Panc1 (cell line): ENCODE measurements at regions not wholly inside any gene's neighbourhood (a gene's known extent, or its start where the extent isn't known, plus 50 kb on each side); places are given as distances from the start of the nearest gene placed in this dataset.

Source experiments
- POLR2AphosphoS5 ChIP-seq: IDR thresholded peaks from 2 replicates; pipeline ENCODE4 v1.6.1; 2012; ENCODE audit warnings: mild to moderate bottlenecking, low read depth, low read length, moderate library complexity
- TF ChIP-seq, protein P1 (sequence below): fragments of 450-650 bp; IDR thresholded peaks from 2 replicates; pipeline ENCODE4 v1.5.1; 2017; ENCODE audit warnings: mild to moderate bottlenecking
- TF ChIP-seq, protein P2 (sequence below), 2 experiments: IDR thresholded peaks; 2 replicates each; pipeline ENCODE4 v1.6.1; 2011 to 2012; ENCODE audit warnings: low read depth in 2 of 2, control low read depth in 1 of 2, low read length in 1 of 2, mild to moderate bottlenecking in 1 of 2, moderate library complexity in 1 of 2; ENCODE audit not compliant: insufficient read depth in 1 of 2

DNA sequence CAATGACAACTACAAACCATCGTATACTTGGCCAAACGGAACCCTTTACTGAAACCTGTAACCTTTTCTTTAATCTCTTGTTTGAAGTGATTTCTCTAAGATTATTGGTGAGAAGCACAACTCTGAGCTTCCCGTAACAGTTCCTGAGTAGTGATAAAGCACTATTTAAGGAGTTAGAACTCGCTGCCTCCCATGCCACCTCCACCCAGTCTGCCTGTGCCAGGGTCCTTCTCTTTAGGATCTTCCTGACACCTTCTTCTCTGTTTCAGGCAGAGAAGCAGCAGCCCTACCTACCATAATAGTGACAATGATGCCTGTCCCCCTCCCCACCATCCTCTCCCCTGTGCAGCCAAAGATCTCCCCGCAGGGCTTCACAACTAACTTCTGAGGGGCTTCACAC, 330.6 kb downstream of the ZSWIM6 start:
- TF ChIP-seq, protein P1, sequence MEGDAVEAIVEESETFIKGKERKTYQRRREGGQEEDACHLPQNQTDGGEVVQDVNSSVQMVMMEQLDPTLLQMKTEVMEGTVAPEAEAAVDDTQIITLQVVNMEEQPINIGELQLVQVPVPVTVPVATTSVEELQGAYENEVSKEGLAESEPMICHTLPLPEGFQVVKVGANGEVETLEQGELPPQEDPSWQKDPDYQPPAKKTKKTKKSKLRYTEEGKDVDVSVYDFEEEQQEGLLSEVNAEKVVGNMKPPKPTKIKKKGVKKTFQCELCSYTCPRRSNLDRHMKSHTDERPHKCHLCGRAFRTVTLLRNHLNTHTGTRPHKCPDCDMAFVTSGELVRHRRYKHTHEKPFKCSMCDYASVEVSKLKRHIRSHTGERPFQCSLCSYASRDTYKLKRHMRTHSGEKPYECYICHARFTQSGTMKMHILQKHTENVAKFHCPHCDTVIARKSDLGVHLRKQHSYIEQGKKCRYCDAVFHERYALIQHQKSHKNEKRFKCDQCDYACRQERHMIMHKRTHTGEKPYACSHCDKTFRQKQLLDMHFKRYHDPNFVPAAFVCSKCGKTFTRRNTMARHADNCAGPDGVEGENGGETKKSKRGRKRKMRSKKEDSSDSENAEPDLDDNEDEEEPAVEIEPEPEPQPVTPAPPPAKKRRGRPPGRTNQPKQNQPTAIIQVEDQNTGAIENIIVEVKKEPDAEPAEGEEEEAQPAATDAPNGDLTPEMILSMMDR = no peak
- no peak for TF ChIP-seq POLR2AphosphoS5
- TF ChIP-seq, protein P2, sequence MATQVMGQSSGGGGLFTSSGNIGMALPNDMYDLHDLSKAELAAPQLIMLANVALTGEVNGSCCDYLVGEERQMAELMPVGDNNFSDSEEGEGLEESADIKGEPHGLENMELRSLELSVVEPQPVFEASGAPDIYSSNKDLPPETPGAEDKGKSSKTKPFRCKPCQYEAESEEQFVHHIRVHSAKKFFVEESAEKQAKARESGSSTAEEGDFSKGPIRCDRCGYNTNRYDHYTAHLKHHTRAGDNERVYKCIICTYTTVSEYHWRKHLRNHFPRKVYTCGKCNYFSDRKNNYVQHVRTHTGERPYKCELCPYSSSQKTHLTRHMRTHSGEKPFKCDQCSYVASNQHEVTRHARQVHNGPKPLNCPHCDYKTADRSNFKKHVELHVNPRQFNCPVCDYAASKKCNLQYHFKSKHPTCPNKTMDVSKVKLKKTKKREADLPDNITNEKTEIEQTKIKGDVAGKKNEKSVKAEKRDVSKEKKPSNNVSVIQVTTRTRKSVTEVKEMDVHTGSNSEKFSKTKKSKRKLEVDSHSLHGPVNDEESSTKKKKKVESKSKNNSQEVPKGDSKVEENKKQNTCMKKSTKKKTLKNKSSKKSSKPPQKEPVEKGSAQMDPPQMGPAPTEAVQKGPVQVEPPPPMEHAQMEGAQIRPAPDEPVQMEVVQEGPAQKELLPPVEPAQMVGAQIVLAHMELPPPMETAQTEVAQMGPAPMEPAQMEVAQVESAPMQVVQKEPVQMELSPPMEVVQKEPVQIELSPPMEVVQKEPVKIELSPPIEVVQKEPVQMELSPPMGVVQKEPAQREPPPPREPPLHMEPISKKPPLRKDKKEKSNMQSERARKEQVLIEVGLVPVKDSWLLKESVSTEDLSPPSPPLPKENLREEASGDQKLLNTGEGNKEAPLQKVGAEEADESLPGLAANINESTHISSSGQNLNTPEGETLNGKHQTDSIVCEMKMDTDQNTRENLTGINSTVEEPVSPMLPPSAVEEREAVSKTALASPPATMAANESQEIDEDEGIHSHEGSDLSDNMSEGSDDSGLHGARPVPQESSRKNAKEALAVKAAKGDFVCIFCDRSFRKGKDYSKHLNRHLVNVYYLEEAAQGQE (IDR thresholded peaks at IDR 0.05; ENCODE audit: insufficient read depth in 1 of 2, low read depth in 2 of 2, low read length in 1 of 2) = no peak
